Stimulated activated CD4-positive, alpha-beta T cell treated with anti-CD3 and anti-CD28 coated beads, Interleukin-1b, Interleukin-23, amount 100 ng/mL, for 24 hours (primary cell): ENCODE measurements at regions not wholly inside any gene's neighbourhood (a gene's known extent, or its start where the extent isn't known, plus 50 kb on each side); places are given as distances from the start of the nearest gene placed in this dataset.

ENCODE experiments used
- DNase-seq, 4 experiments: peaks; one replicate each; pipeline ENCODE4 v3.0.0-alpha.2; 2020; ENCODE audit warnings: low read depth in 4 of 4, low spot score in 1 of 4

GRCh38 chr13:76459863-76460262 is 426.3 kb downstream of the KCTD12 start:
- no peak for DNase-seq

GRCh38 chr13:76455960-76456359 is 430.2 kb downstream of the KCTD12 start:
- DNase-seq, result no peak

- DNase-seq, result no peak
Measured at GRCh38 chr13:76454991-76455390, 431.2 kb downstream of the KCTD12 start.

GRCh38 chr13:76449716-76450115 is 436.5 kb downstream of the KCTD12 start:
- no peak for DNase-seq

GRCh38 chr13:76446191-76446590 is 440.0 kb downstream of the KCTD12 start:
- DNase-seq, result no peak

- DNase-seq, result no peak
Measured at GRCh38 chr13:76440568-76440967, 445.6 kb downstream of the KCTD12 start.

GRCh38 chr13:76439546-76439945 is 446.7 kb downstream of the KCTD12 start:
- DNase-seq, result no peak

- no peak for DNase-seq
Measured at GRCh38 chr13:76438050-76438449, 448.2 kb downstream of the KCTD12 start.

- no peak for DNase-seq
Measured at GRCh38 chr13:76425935-76426334, 460.3 kb downstream of the KCTD12 start.

- no peak for DNase-seq
Measured at GRCh38 chr13:76421011-76421410, 465.2 kb downstream of the KCTD12 start.

GRCh38 chr13:76418404-76418803 is 467.8 kb downstream of the KCTD12 start:
- no peak for DNase-seq

GRCh38 chr13:76414320-76414719 is 471.9 kb downstream of the KCTD12 start:
- DNase-seq, result no peak

GRCh38 chr13:76406243-76406642 is 480.0 kb downstream of the KCTD12 start:
- DNase-seq, result no peak

- DNase-seq, result no peak
Measured at GRCh38 chr13:76398425-76398824, 487.8 kb downstream of the KCTD12 start.

- no peak for DNase-seq
Measured at GRCh38 chr13:76397413-76397812, 488.8 kb downstream of the KCTD12 start.

GRCh38 chr13:76389321-76389720 is 496.9 kb downstream of the KCTD12 start:
- DNase-seq, result no peak

GRCh38 chr13:76387566-76387965 is 498.6 kb downstream of the KCTD12 start:
- DNase-seq, result no peak

- no peak for DNase-seq
Measured at GRCh38 chr13:76386321-76386720, 499.9 kb downstream of the KCTD12 start.

- no peak for DNase-seq
Measured at GRCh38 chr13:76385586-76385985, 500.6 kb downstream of the KCTD12 start.

GRCh38 chr13:76383676-76384461 is 502.3 kb downstream of the KCTD12 start:
- no peak for DNase-seq

- DNase-seq, result no peak
Measured at GRCh38 chr13:76380446-76381065, 505.6 kb downstream of the KCTD12 start.

- DNase-seq, result no peak
Measured at GRCh38 chr13:76379341-76380105, 506.7 kb downstream of the KCTD12 start.
